ENCODE measurements at regions not wholly inside any gene's neighbourhood (a gene's known extent, or its start where the extent isn't known, plus 50 kb on each side); places are given as distances from the start of the nearest gene placed in this dataset.

- no peak for TF ChIP-seq CTCF (IDR thresholded peaks at IDR 0.05)
- TF ChIP-seq POLR2A (IDR thresholded peaks at IDR 0.05) = no peak
- no peak for TF ChIP-seq EP300 (IDR thresholded peaks at IDR 0.05)
Measured at GRCh38 chr1:157231846-157232525, 93.8 kb upstream of the ETV3 start.

Measured in tibial nerve (tissue), 4 donors.